ENCODE measurements at regions not wholly inside any gene's neighbourhood (a gene's known extent, or its start where the extent isn't known, plus 50 kb on each side); places are given as distances from the start of the nearest gene placed in this dataset.

- TF ChIP-seq CHD7 (IDR thresholded peaks at IDR 0.05; ENCODE audit: insufficient replicate concordance, low read length) (no peak), ASH2L (IDR thresholded peaks at IDR 0.05; ENCODE audit: low read length) (no peak), BRCA1 (IDR thresholded peaks at IDR 0.05; ENCODE audit: low read depth, low read length) (no peak), CHD2 (IDR thresholded peaks at IDR 0.05; ENCODE audit: low read length) (no peak), RBBP5 (IDR thresholded peaks at IDR 0.05; ENCODE audit: borderline replicate concordance, low read depth, low read length) (no peak), CREB1 (IDR thresholded peaks at IDR 0.05) (no peak), SUZ12 (IDR thresholded peaks at IDR 0.05; ENCODE audit: low read length) (no peak), HDAC2 (IDR thresholded peaks at IDR 0.05; ENCODE audit: borderline replicate concordance in 1 of 2, low read depth in 2 of 2, low read length in 2 of 2) (no peak), GTF2F1 (IDR thresholded peaks at IDR 0.05; ENCODE audit: borderline replicate concordance, low read depth, low read length) (no peak), POU5F1 (IDR thresholded peaks at IDR 0.05; ENCODE audit: low read depth, low read length) (no peak), ZNF274 (IDR thresholded peaks at IDR 0.05; ENCODE audit: borderline replicate concordance, extremely low read depth, low read length) (no peak)
These were observed 341.8 kb downstream of the MAN2A1 start (continued) for GRCh38 chr5:110031402-110032140.
